CD4-positive, alpha-beta memory T cell (primary cell): ENCODE measurements at regions not wholly inside any gene's neighbourhood (a gene's known extent, or its start where the extent isn't known, plus 50 kb on each side); places are given as distances from the start of the nearest gene placed in this dataset.

ENCODE experiments used
- CTCF ChIA-PET: fragments of 350-600 bp; sonication (Branson Sonifier 250); formaldehyde crosslinking; loops from one replicate; lab custom pipeline; 2021; ENCODE audit warnings: inconsistent platforms; ENCODE audit not compliant: partially characterized antibody; lab: Charles Lee
- POLR2A ChIA-PET: fragments of 350-600 bp; sonication (Branson Sonifier 250); formaldehyde crosslinking; loops from one replicate; lab custom pipeline; 2021; ENCODE audit not compliant: partially characterized antibody; lab: Charles Lee
- DNase-seq, 5 donors: peaks; one replicate each; pipeline versions ENCODE4 v3.0.0 to v3.0.0-alpha.2; 2020 to 2022; ENCODE audit warnings: mixed read lengths in 1 of 5
- H3K27ac ChIP-seq: one replicate; pipeline ENCODE4 v1.7.0; 2013; ENCODE audit warnings: low read depth, low read length
- H3K27me3 ChIP-seq: 2 replicates; pipeline ENCODE4 v1.7.0; 2013; ENCODE audit warnings: mild to moderate bottlenecking, low read length, moderate library complexity; ENCODE audit not compliant: insufficient read depth
- H3K36me3 ChIP-seq: 2 replicates; pipeline ENCODE4 v1.7.0; 2013; ENCODE audit warnings: mild to moderate bottlenecking, low read length, moderate library complexity; ENCODE audit not compliant: insufficient read depth
- H3K4me1 ChIP-seq: 2 replicates; pipeline ENCODE4 v1.7.0; 2013; ENCODE audit warnings: mild to moderate bottlenecking, low read length, moderate library complexity; ENCODE audit not compliant: insufficient read depth
- H3K4me3 ChIP-seq, 2 donors: one replicate each; pipeline ENCODE4 v1.7.0; 2013; ENCODE audit warnings: low read length in 2 of 2, mild to moderate bottlenecking in 1 of 2
- H3K9me3 ChIP-seq, 2 donors: one replicate each; pipeline ENCODE4 v1.7.0; 2013; ENCODE audit warnings: low read length in 2 of 2, control low read depth in 1 of 2; ENCODE audit not compliant: control insufficient read depth in 1 of 2
- H3K27ac Mint-ChIP-seq, 7 donors: one replicate each; pipeline ENCODE4 v1.8.0; 2020 to 2021; ENCODE audit warnings: mixed read lengths in 7 of 7, mild to moderate bottlenecking in 6 of 7, inconsistent platforms in 3 of 7, moderate library complexity in 3 of 7
- H3K27me3 Mint-ChIP-seq, 2 donors: one replicate each; pipeline ENCODE4 v1.8.0; 2020 to 2021; ENCODE audit warnings: mixed read lengths in 2 of 2
- H3K36me3 Mint-ChIP-seq, 2 donors: one replicate each; pipeline ENCODE4 v1.8.0; 2020 to 2021; ENCODE audit warnings: mixed read lengths in 2 of 2, inconsistent platforms in 1 of 2, mild to moderate bottlenecking in 1 of 2
- H3K4me1 Mint-ChIP-seq, 4 donors: one replicate each; pipeline ENCODE4 v1.8.0; 2020 to 2021; ENCODE audit warnings: mixed read lengths in 4 of 4, mild to moderate bottlenecking in 1 of 4
- H3K4me3 Mint-ChIP-seq, 8 donors: one replicate each; pipeline ENCODE4 v1.8.0; 2020 to 2021; ENCODE audit warnings: mixed read lengths in 8 of 8, mild to moderate bottlenecking in 7 of 8, moderate library complexity in 6 of 8, inconsistent platforms in 3 of 8
- H3K9me3 Mint-ChIP-seq, 8 donors: one replicate each; pipeline ENCODE4 v1.8.0; 2020 to 2021; ENCODE audit warnings: mixed read lengths in 8 of 8, mild to moderate bottlenecking in 5 of 8, inconsistent platforms in 3 of 8, moderate library complexity in 1 of 8
- intact Hi-C: fragments of 100-400 bp; cut with micrococcal nuclease; formaldehyde crosslinking; loops from one replicate; pipeline ENCODE4 v1.15.1; 2023

- no peaks in the 10 kb centered on the region for H3K27me3 Mint-ChIP-seq
- H3K36me3 ChIP-seq, result no peaks in the 10 kb centered on the region
- H3K9me3 Mint-ChIP-seq, result peaks cover 5 to 24% (median 13%) of the 10 kb centered on the region in 8 donors
- no peaks in the 10 kb centered on the region for H3K4me1 Mint-ChIP-seq
- ChIA-PET POLR2A (no interaction called here), CTCF (no interaction called here)
- H3K4me3 ChIP-seq, result no peak overlapping the region
- no peaks in the 10 kb centered on the region for H3K4me1 ChIP-seq
- no peak overlapping the region for H3K27ac Mint-ChIP-seq
- H3K9me3 ChIP-seq, result no peaks in the 10 kb centered on the region
- no peak overlapping the region for H3K27ac ChIP-seq
- H3K4me3 Mint-ChIP-seq, result no peak overlapping the region
- intact Hi-C loops, result no loop called here
- no peak for DNase-seq
- no peaks in the 10 kb centered on the region for H3K36me3 Mint-ChIP-seq
- no peaks in the 10 kb centered on the region for H3K27me3 ChIP-seq
Observed at GRCh38 chr3:80668100-80668499, 900.3 kb upstream of the ROBO1 start.

- POLR2A ChIA-PET, result no interaction called here
- Mint-ChIP-seq H3K27me3 (no peaks in the 10 kb centered on the region), H3K4me1 (no peaks in the 10 kb centered on the region), H3K9me3 (peaks cover 2 to 28% (median 14%) of the 10 kb centered on the region in 8 donors), H3K27ac (no peak overlapping the region), H3K36me3 (no peaks in the 10 kb centered on the region), H3K4me3 (no peak overlapping the region)
- no peak overlapping the region for H3K4me3 ChIP-seq
- no peaks in the 10 kb centered on the region for H3K27me3 ChIP-seq
- H3K9me3 ChIP-seq, result no peaks in the 10 kb centered on the region
- no peak for DNase-seq
- intact Hi-C loops, result no loop called here
- CTCF ChIA-PET, result no interaction called here
- H3K27ac ChIP-seq, result no peak overlapping the region
- H3K4me1 ChIP-seq, result no peaks in the 10 kb centered on the region
- no peaks in the 10 kb centered on the region for H3K36me3 ChIP-seq
Observed at GRCh38 chr3:80663426-80663825, 895.6 kb upstream of the ROBO1 start.

DNA sequence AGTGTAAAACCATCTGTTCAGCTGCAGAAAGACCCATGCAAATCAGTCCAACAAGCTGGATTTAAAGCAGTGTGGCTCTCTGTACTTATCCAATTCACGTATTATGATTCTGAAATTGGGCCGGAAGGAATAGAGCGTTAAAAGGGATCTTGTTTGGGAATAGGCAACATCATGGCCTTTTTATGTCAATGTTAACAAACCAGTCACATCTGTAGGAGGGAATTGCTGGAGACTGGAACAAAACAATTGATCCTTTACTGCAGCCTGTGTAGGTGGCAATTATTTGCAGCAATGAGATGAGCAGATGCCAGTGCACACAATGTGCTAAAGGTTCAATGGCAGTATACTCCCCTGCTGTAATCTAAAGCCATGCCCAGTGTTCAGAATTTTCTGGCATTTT lies 887.4 kb upstream of the ROBO1 start:
- Histone ChIP-seq H3K4me3 (no peak overlapping the region), H3K27me3 (no peaks in the 10 kb centered on the region), H3K9me3 (no peaks in the 10 kb centered on the region), H3K27ac (no peak overlapping the region), H3K36me3 (no peaks in the 10 kb centered on the region), H3K4me1 (no peaks in the 10 kb centered on the region)
- no peak for DNase-seq
- H3K4me3 Mint-ChIP-seq, result no peak overlapping the region
- intact Hi-C loops, result no loop called here
- ChIA-PET POLR2A (no interaction called here), CTCF (no interaction called here)
- H3K27ac Mint-ChIP-seq, result no peak overlapping the region
- no peaks in the 10 kb centered on the region for H3K36me3 Mint-ChIP-seq
- no peaks in the 10 kb centered on the region for H3K27me3 Mint-ChIP-seq
- peaks cover 10 to 51% (median 24%) of the 10 kb centered on the region in 8 donors for H3K9me3 Mint-ChIP-seq
- peaks cover 0 to 2% (median 0%) of the 10 kb centered on the region in 4 donors for H3K4me1 Mint-ChIP-seq

DNA sequence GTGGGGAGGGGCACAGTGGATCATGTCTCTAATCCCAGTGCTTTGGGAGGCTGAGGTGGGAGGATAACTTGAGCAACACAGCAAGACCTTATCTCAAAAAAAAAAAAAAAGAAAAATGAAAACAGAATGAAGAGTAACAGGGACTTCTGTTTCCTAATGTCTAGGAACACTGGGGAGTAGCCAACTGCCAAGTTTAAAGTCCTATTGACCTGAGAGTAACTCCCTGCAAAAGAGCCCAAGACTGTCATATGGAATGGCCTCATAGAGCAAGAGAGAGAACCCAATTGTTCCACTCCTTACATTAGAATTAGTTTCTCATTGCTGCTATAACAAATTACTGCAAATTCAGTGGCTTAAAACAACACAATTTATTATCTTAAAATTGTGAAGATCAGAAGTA lies 881.4 kb upstream of the ROBO1 start:
- ChIA-PET CTCF (no interaction called here), POLR2A (no interaction called here)
- Mint-ChIP-seq H3K4me3 (no peak overlapping the region), H3K27ac (no peak overlapping the region), H3K9me3 (peaks cover 3 to 20% (median 14%) of the 10 kb centered on the region in 8 donors), H3K27me3 (no peaks in the 10 kb centered on the region), H3K4me1 (peaks cover 0 to 2% (median 0%) of the 10 kb centered on the region in 4 donors), H3K36me3 (no peaks in the 10 kb centered on the region)
- no peak for DNase-seq
- Histone ChIP-seq H3K27ac (no peak overlapping the region), H3K36me3 (no peaks in the 10 kb centered on the region), H3K4me1 (no peaks in the 10 kb centered on the region), H3K27me3 (no peaks in the 10 kb centered on the region), H3K4me3 (no peak overlapping the region), H3K9me3 (no peaks in the 10 kb centered on the region)
- intact Hi-C loops, result no loop called here

- H3K4me1 ChIP-seq, result no peaks in the 10 kb centered on the region
- Mint-ChIP-seq H3K36me3 (no peaks in the 10 kb centered on the region), H3K4me1 (no peaks in the 10 kb centered on the region), H3K9me3 (peaks cover 3 to 16% (median 11%) of the 10 kb centered on the region in 8 donors), H3K4me3 (no peak overlapping the region), H3K27ac (no peak overlapping the region), H3K27me3 (no peaks in the 10 kb centered on the region)
- ChIA-PET CTCF (no interaction called here), POLR2A (no interaction called here)
- H3K27me3 ChIP-seq, result no peaks in the 10 kb centered on the region
- H3K4me3 ChIP-seq, result no peak overlapping the region
- H3K36me3 ChIP-seq, result no peaks in the 10 kb centered on the region
- no peak overlapping the region for H3K27ac ChIP-seq
- intact Hi-C loops, result no loop called here
- DNase-seq, result no peak
- H3K9me3 ChIP-seq, result no peaks in the 10 kb centered on the region
Observed at GRCh38 chr3:80643421-80643820, 875.6 kb upstream of the ROBO1 start.

DNA sequence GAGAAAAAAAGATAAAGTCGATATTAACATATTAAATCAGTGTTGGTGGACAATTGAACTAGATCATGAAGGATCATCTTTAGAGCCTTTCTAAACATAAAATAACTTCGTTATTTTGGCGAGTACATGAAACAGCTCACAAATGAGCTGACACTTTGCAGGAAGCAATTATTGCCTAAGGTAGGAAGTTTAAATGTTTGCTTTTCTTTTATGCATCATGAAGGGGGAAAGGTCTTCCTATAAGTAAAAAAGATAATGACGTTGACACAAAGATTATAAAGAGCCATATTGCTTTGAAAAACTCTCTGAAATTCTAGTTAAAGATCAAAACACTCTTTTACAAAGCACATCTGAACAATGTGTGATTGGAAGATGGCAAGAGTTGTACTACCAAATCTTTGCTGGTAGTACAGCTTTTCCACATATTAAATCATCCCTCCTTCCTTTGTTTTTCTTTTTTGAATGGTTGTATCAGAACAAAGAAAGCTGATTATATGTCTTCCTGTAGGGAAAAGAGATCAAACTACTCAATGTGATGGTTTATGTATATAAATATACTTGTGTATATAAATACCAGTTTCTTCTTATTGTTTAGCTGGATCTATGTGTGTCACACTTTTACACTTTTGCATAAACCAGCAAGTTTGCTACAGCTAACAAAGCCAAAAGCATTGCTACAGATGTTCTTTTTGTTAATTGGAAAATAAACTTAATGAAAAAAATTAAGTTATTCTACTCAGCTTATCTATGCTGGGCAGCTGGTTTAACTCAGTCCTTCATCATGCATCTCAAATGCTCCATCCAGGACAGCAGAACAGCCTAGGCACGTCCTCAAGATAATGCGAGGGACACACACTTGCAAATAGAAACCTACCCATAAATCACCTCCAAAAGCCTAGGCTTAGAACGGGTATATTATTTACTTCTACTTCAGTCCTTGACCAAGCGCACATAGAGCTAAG lies 850.8 kb upstream of the ROBO1 start:
- H3K4me3 ChIP-seq, result no peak overlapping the region
- H3K9me3 Mint-ChIP-seq, result peaks cover 0 to 15% (median 8%) of the 10 kb centered on the region in 8 donors
- H3K27ac Mint-ChIP-seq, result no peak overlapping the region
- ChIA-PET CTCF (no interaction called here), POLR2A (no interaction called here)
- no peaks in the 10 kb centered on the region for H3K27me3 ChIP-seq
- H3K4me1 Mint-ChIP-seq, result no peaks in the 10 kb centered on the region
- H3K9me3 ChIP-seq, result no peaks in the 10 kb centered on the region
- no peak overlapping the region for H3K27ac ChIP-seq
- no peaks in the 10 kb centered on the region for H3K4me1 ChIP-seq
- intact Hi-C loops, result no loop called here
- no peak for DNase-seq
- no peaks in the 10 kb centered on the region for H3K27me3 Mint-ChIP-seq
- H3K36me3 ChIP-seq, result no peaks in the 10 kb centered on the region
- no peak overlapping the region for H3K4me3 Mint-ChIP-seq
- H3K36me3 Mint-ChIP-seq, result peaks cover 0 to 3% of the 10 kb centered on the region in 2 donors

DNA sequence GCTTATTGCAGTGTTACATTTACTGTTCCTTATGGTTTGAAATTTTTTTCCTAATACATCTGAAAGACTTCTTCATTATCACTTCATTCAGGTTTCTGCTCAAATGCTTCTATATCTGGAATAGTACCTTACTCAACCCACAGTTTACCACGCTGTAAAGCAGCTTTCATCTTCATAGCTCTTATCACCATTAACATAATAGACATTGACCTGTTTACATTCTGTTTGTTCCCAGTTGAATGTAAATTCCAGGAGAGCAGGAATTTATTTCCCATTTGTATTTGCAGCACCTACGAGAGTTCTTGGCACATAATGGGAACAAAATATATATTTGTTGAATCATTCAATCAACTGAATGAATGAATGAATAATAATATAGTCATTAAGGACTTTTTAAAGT lies 844.6 kb upstream of the ROBO1 start:
- Mint-ChIP-seq H3K27ac (no peak overlapping the region), H3K4me1 (no peaks in the 10 kb centered on the region)

More for the DNA sequence above, 844.6 kb upstream of the ROBO1 start:
- DNase-seq, result no peak
- H3K27me3 ChIP-seq, result no peaks in the 10 kb centered on the region
- Mint-ChIP-seq H3K4me3 (no peak overlapping the region), H3K27me3 (no peaks in the 10 kb centered on the region), H3K9me3 (peaks cover 4 to 17% (median 12%) of the 10 kb centered on the region in 8 donors), H3K36me3 (no peaks in the 10 kb centered on the region)
- H3K36me3 ChIP-seq, result no peaks in the 10 kb centered on the region
- intact Hi-C loops, result no loop called here
- no peak overlapping the region for H3K4me3 ChIP-seq
- H3K27ac ChIP-seq, result no peak overlapping the region
- ChIA-PET POLR2A (no interaction called here), CTCF (no interaction called here)
- no peaks in the 10 kb centered on the region for H3K4me1 ChIP-seq
- no peaks in the 10 kb centered on the region for H3K9me3 ChIP-seq
